ENCODE measurements at regions not wholly inside any gene's neighbourhood (a gene's known extent, or its start where the extent isn't known, plus 50 kb on each side); places are given as distances from the start of the nearest gene placed in this dataset.
"Not testable (repeated sequence)": the region's sequence is repeated elsewhere in the genome, so short reads cannot be mapped to it uniquely, and the experiment has no call there.

GRCh38 chr21:32958288-32959002 is 67.3 kb upstream of the OLIG2 start:
- Histone ChIP-seq H3K4me1 (no peaks in the 10 kb centered on the region), H3K9me3 (no peaks in the 10 kb centered on the region), H3K27me3 (peaks cover 0 to 12% of the 10 kb centered on the region in 2 donors), H3K36me3 (replicated peaks in 1 of 2; ENCODE audit: insufficient read depth in 1 of 2, low read depth in 2 of 2) (no peaks in the 10 kb centered on the region), H3K27ac (no peak overlapping the region), H3K4me3 (no peak overlapping the region)
- DNase-seq (no peak), ATAC-seq (no peak)
- WGBS, 2 donors = 58 to 69% methylated on average over 6 of the region's 6 CpGs
- no peak for TF ChIP-seq CTCF (IDR thresholded peaks at IDR 0.05)
- no peak for TF ChIP-seq POLR2A (IDR thresholded peaks at IDR 0.05)
- intact Hi-C loops (cut with DNase I) = no loop called here

DNA sequence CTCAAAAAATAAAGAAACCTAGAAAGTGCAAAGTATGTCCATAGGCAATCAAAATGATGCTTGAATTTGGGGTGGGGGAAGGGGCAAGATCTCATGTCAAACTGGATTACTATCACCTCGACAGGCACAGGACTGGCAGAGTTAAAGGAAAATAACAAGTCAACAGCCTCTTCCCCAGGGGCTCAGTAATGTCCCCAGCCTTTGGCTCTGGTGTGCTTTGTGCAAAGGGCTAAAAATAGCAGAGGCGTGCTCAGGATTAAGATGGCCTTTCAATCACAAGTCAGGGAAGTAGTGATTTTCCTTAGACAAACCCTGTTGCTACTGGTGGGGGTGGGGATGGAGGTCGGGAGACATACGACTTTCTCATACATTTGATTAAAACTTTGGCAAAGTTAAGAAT is 63.5 kb upstream of the OLIG2 start:
- DNase-seq (no peak), ATAC-seq (no peak)
- Histone ChIP-seq H3K9me3 (no peaks in the 10 kb centered on the region), H3K27me3 (no peaks in the 10 kb centered on the region), H3K27ac (no peak overlapping the region), H3K4me3 (no peak overlapping the region), H3K4me1 (no peaks in the 10 kb centered on the region), H3K36me3 (replicated peaks in 1 of 2; ENCODE audit: insufficient read depth in 1 of 2, low read depth in 2 of 2) (no peaks in the 10 kb centered on the region)
- no peak for TF ChIP-seq CTCF (IDR thresholded peaks at IDR 0.05)
- no peak for TF ChIP-seq POLR2A (IDR thresholded peaks at IDR 0.05)
- intact Hi-C loops (cut with DNase I) = no loop called here
- 33 to 38% methylated on average over 4 of the region's 4 CpGs for WGBS, 2 donors

GRCh38 chr21:32965129-32965680 is 60.5 kb upstream of the OLIG2 start:
- WGBS, 2 donors = 48 to 51% methylated on average over 4 of the region's 4 CpGs

DNA sequence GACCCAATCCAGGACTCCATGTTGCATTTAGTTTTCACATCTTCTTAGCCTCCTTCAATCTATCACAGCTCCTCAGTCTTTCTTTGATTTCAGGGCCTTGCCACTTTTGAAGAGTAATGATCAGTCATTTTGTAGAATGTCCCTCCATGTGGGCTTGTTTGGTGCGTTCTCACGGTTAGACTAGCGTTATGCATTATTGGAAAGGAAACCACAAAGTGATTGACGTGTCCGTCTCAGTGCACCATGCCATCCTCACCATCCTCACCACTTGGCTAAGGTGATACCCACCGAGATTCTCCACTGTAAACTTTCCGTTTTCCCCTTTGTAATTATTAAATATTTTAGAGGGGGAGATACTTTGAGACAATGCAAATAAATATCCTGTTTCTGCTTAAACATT is 59.6 kb upstream of the OLIG2 start:
- Histone ChIP-seq H3K36me3 (replicated peaks in 1 of 2; ENCODE audit: insufficient read depth in 1 of 2, low read depth in 2 of 2) (no peaks in the 10 kb centered on the region), H3K4me3 (no peak overlapping the region), H3K27me3 (no peaks in the 10 kb centered on the region), H3K9me3 (no peaks in the 10 kb centered on the region), H3K27ac (no peak overlapping the region), H3K4me1 (no peaks in the 10 kb centered on the region)
- WGBS, 2 donors = 82 to 86% methylated on average over 7 of the region's 7 CpGs
- ATAC-seq (no peak), DNase-seq (no peak)
- intact Hi-C loops (cut with DNase I) = no loop called here
- TF ChIP-seq CTCF (IDR thresholded peaks at IDR 0.05) = no peak
- no peak for TF ChIP-seq POLR2A (IDR thresholded peaks at IDR 0.05)

More at GRCh38 chr21:32965129-32965680, 60.5 kb upstream of the OLIG2 start:
- H3K27me3 ChIP-seq = no peaks in the 10 kb centered on the region
- ATAC-seq = no peak
- H3K27ac ChIP-seq = no peak overlapping the region
- no peak overlapping the region for H3K4me3 ChIP-seq
- no peak for TF ChIP-seq POLR2A (IDR thresholded peaks at IDR 0.05)
- no peak for TF ChIP-seq CTCF (IDR thresholded peaks at IDR 0.05)
- intact Hi-C loops (cut with DNase I) = no loop called here
- no peaks in the 10 kb centered on the region for H3K36me3 ChIP-seq (replicated peaks in 1 of 2; ENCODE audit: insufficient read depth in 1 of 2, low read depth in 2 of 2)
- no peaks in the 10 kb centered on the region for H3K9me3 ChIP-seq
- no peaks in the 10 kb centered on the region for H3K4me1 ChIP-seq
- DNase-seq = no peak

DNA sequence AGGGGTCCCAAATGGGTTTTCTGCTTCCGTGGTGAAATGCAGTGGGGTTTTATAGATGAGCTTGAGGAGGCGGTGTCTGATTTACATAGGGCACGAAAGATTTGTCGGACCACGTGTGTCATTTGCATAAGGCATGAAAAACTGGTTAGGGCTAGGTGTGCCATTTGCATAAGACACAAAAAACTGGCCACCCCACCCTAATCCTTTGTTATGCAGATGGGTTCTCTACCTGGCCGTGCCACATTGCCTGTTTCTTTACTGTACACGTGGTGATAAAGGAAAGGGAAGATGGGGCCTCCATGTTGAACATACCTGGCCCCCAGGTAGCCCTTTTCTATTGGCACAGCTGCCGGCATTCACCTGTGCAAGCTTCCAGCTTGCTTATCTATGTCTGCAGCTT is 57.6 kb upstream of the OLIG2 start:
- H3K36me3 ChIP-seq (replicated peaks in 1 of 2; ENCODE audit: insufficient read depth in 1 of 2, low read depth in 2 of 2); ATAC-seq; H3K9me3 ChIP-seq; H3K27me3 ChIP-seq; H3K27ac ChIP-seq; H3K4me1 ChIP-seq; intact Hi-C loops (cut with DNase I); DNase-seq; H3K4me3 ChIP-seq: not testable (repeated sequence)
- WGBS, 2 donors = 48 to 60% methylated on average over 8 of the region's 8 CpGs

Data from body of pancreas (tissue), 4 donors.